Daoy (cell line): ENCODE measurements at regions not wholly inside any gene's neighbourhood (a gene's known extent, or its start where the extent isn't known, plus 50 kb on each side); places are given as distances from the start of the nearest gene placed in this dataset.
A peak's percentile ranks its signal among the peaks of the same experiment; 100 is the strongest.
"Not testable (repeated sequence)": the region's sequence is repeated elsewhere in the genome, so short reads cannot be mapped to it uniquely, and the experiment has no call there.

Experiments used
- DNase-seq: peaks from one replicate; pipeline ENCODE4 v3.0.0-alpha.2; 2015; ENCODE audit warnings: low read depth

- DNase-seq, result no peak
Observed at GRCh38 chr4:79611026-79611425, 203.0 kb upstream of the GK2 start.

GRCh38 chr4:79609817-79610216 is 201.8 kb upstream of the GK2 start:
- no peak for DNase-seq

- no peak for DNase-seq
Observed at GRCh38 chr4:79607979-79608378, 200.0 kb upstream of the GK2 start.

GRCh38 chr4:79604152-79604551 is 196.1 kb upstream of the GK2 start:
- no peak for DNase-seq

- DNase-seq, result no peak
Observed at GRCh38 chr4:79603681-79604080, 195.7 kb upstream of the GK2 start.

GRCh38 chr4:79599691-79600090 is 191.7 kb upstream of the GK2 start:
- no peak for DNase-seq

- DNase-seq, result no peak
Observed at GRCh38 chr4:79598801-79599200, 190.8 kb upstream of the GK2 start.

GRCh38 chr4:79598214-79598613 is 190.2 kb upstream of the GK2 start:
- DNase-seq, result no peak

- peak; percentile 52 for DNase-seq
Observed at GRCh38 chr4:79597266-79597665, 189.2 kb upstream of the GK2 start.

- not testable (repeated sequence) for DNase-seq
Observed at GRCh38 chr4:79592218-79592617, 184.2 kb upstream of the GK2 start.

- no peak for DNase-seq
Observed at GRCh38 chr4:79588679-79589078, 180.7 kb upstream of the GK2 start.

- not testable (repeated sequence) for DNase-seq
Observed at GRCh38 chr4:79587207-79587606, 179.2 kb upstream of the GK2 start.

- no peak for DNase-seq
Observed at GRCh38 chr4:79585834-79586233, 177.8 kb upstream of the GK2 start.

- no peak for DNase-seq
Observed at GRCh38 chr4:79585330-79585729, 177.3 kb upstream of the GK2 start.

GRCh38 chr4:79584902-79585301 is 176.9 kb upstream of the GK2 start:
- DNase-seq, result no peak

- DNase-seq, result no peak
Observed at GRCh38 chr4:79584352-79584751, 176.3 kb upstream of the GK2 start.

- no peak for DNase-seq
Observed at GRCh38 chr4:79578606-79579005, 170.6 kb upstream of the GK2 start.

GRCh38 chr4:79576429-79576753 is 168.4 kb upstream of the GK2 start:
- DNase-seq, result peak; percentile 20

GRCh38 chr4:79575709-79576428 is 167.8 kb upstream of the GK2 start:
- DNase-seq, result no peak

- DNase-seq, result no peak
Observed at GRCh38 chr4:79574741-79575451, 166.9 kb upstream of the GK2 start.

- no peak for DNase-seq
Observed at GRCh38 chr4:79563219-79563618, 155.2 kb upstream of the GK2 start.

- no peak for DNase-seq
Observed at GRCh38 chr4:79561751-79562150, 153.7 kb upstream of the GK2 start.

- DNase-seq, result not testable (repeated sequence)
Observed at GRCh38 chr4:79559398-79559797, 151.4 kb upstream of the GK2 start.

GRCh38 chr4:79552311-79552710 is 144.3 kb upstream of the GK2 start:
- no peak for DNase-seq
